ENCODE measurements at regions not wholly inside any gene's neighbourhood (a gene's known extent, or its start where the extent isn't known, plus 50 kb on each side); places are given as distances from the start of the nearest gene placed in this dataset.
A peak's percentile ranks its signal among the peaks of the same experiment; 100 is the strongest.

DNA sequence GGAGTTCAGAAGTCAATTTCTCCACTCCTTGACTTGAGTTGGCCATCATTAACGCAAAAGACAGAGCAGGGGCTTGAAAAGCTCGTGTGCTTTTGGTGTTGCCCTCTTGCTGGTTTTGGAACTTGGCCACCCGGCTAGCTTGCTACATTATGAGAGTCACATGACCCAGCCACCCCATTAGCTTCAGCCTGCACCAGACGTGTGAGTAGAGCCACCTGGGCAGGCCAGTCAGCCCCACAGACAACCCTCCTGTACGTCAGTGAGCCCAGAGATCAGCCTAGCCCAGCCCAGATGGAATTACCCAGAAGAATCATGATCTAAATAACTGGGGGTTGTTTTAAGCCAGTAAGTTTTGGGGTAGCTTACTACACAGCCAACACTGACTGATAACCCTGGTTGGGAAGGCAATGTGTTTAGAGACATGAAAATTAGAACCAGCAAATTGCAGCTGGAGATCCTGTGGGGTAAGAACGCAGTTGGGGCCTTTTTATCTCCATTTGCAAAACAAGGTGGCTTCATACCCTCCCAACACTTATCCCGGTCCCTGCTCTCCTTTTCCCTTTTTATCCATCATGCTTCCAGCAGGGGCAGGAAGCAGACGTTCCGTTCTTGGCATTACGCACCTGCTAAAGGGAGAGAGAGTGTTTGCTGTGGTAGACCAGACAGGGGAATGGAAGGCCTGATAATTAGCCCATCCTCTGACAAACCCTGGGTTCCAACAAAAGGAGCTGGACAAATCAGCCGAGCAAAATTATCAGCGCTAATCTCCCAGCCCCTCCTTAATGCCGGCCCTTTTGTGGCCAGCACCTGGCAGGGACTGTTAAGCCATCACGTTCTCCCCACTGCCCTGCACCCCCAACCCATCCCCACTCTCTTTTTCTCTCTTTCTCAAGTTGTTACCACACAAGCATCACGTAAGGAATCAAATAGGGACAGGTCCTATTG, 548.7 kb upstream of the CADM1 start:
- H2AFZ ChIP-seq (ENCODE audit: low read length): no peak overlapping the region
- H3K9me3 ChIP-seq (replicated peaks in 1 of 2; ENCODE audit: control insufficient read depth in 2 of 2, insufficient read depth in 1 of 2, low read depth in 1 of 2, low read length in 2 of 2): no peaks in the 10 kb centered on the region
- no peak overlapping the region for H3K4ac ChIP-seq (ENCODE audit: low read length)
- no peak overlapping the region for H4K8ac ChIP-seq (ENCODE audit: low read depth, low read length)
- no peak overlapping the region for H3K23ac ChIP-seq (ENCODE audit: low read depth, low read length, poor library complexity)
- no peak overlapping the region for H3K4me3 ChIP-seq (ENCODE audit: low read length in 2 of 2)
- H3K18ac ChIP-seq (ENCODE audit: low read length): peak overlapping the region; percentile 54
- H2BK15ac ChIP-seq (ENCODE audit: low read length): no peak overlapping the region
- no peak overlapping the region for H3K4me2 ChIP-seq (ENCODE audit: insufficient read depth, low read length, poor library complexity, severe bottlenecking)
- H3K27me3 ChIP-seq (ENCODE audit: control insufficient read depth in 3 of 3, insufficient read depth in 3 of 3, low read depth in 1 of 3, low read length in 3 of 3): peaks cover 0 to 54% (median 0%) of the 10 kb centered on the region in 3 experiments
- H3K9ac ChIP-seq (ENCODE audit: low read depth, low read length, poor library complexity): no peak overlapping the region
- H2AK5ac ChIP-seq (ENCODE audit: low read depth, low read length): peak overlapping the region; percentile 12
- H4K91ac ChIP-seq (ENCODE audit: low read depth, low read length, poor library complexity): no peak overlapping the region
- H2BK5ac ChIP-seq (ENCODE audit: low read length): no peak overlapping the region
- H2BK120ac ChIP-seq (ENCODE audit: low read depth, low read length): no peak overlapping the region
- WGBS, 2 donors (ENCODE audit: extremely low coverage in 2 of 2, insufficient read length in 2 of 2, insufficient replicate concordance in 1 of 2): no CpG with 5 or more reads among the region's 15 CpGs
- H3K79me1 ChIP-seq (ENCODE audit: low read depth, low read length): no peaks in the 10 kb centered on the region
- H3K36me3 ChIP-seq (replicated peaks in 1 of 2; ENCODE audit: control insufficient read depth in 2 of 2, insufficient read depth in 2 of 2, low read length in 2 of 2): no peaks in the 10 kb centered on the region
- H3K14ac ChIP-seq (ENCODE audit: low read length): no peak overlapping the region
- no peak overlapping the region for H2BK12ac ChIP-seq (ENCODE audit: low read length)
- peaks cover 10 to 16% of the 10 kb centered on the region in 2 donors for H3K4me1 ChIP-seq (ENCODE audit: control insufficient read depth in 2 of 2, insufficient read depth in 1 of 2, low read depth in 1 of 2, low read length in 2 of 2)
- H3K27ac ChIP-seq (replicated peaks; ENCODE audit: low read length): peak overlapping the region; percentile 57
- DNase-seq (ENCODE audit: low spot score): peak; percentile 41

DNA sequence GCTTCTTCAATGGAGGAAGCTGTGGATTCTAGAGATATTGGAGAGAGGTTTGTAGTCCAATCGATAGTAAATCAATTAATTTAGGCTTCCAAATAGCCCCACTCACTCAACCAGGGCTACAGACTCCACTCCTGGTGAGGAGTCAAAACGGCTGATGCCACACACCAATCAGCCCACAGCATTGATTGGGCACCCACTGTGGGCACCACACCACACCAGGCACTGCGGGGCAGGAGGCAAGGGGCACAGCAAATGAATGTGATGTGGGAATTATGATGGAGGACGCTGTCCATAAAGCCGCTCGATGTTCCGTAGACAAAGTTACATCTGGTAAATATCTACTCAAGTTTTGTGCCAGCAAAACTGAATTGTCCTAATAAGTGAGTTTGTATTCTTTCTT, 547.3 kb upstream of the CADM1 start:
- Histone ChIP-seq H2AK5ac (ENCODE audit: low read depth, low read length) (no peak overlapping the region), H2BK12ac (ENCODE audit: low read length) (no peak overlapping the region), H3K36me3 (replicated peaks in 1 of 2; ENCODE audit: control insufficient read depth in 2 of 2, insufficient read depth in 2 of 2, low read length in 2 of 2) (no peaks in the 10 kb centered on the region), H4K91ac (ENCODE audit: low read depth, low read length, poor library complexity) (peak overlapping the region; percentile 41), H3K27ac (replicated peaks; ENCODE audit: low read length) (no peak overlapping the region), H4K8ac (ENCODE audit: low read depth, low read length) (no peak overlapping the region), H2BK5ac (ENCODE audit: low read length) (no peak overlapping the region), H3K9ac (ENCODE audit: low read depth, low read length, poor library complexity) (no peak overlapping the region), H2AFZ (ENCODE audit: low read length) (no peak overlapping the region), H3K23ac (ENCODE audit: low read depth, low read length, poor library complexity) (no peak overlapping the region), H3K4ac (ENCODE audit: low read length) (no peak overlapping the region), H3K4me3 (ENCODE audit: low read length in 2 of 2) (no peak overlapping the region), H3K9me3 (replicated peaks in 1 of 2; ENCODE audit: control insufficient read depth in 2 of 2, insufficient read depth in 1 of 2, low read depth in 1 of 2, low read length in 2 of 2) (no peaks in the 10 kb centered on the region), H3K14ac (ENCODE audit: low read length) (no peak overlapping the region), H3K18ac (ENCODE audit: low read length) (peak overlapping the region; percentile 81), H2BK15ac (ENCODE audit: low read length) (no peak overlapping the region), H2BK120ac (ENCODE audit: low read depth, low read length) (no peak overlapping the region), H3K27me3 (ENCODE audit: control insufficient read depth in 3 of 3, insufficient read depth in 3 of 3, low read depth in 1 of 3, low read length in 3 of 3) (peaks cover 0 to 54% (median 0%) of the 10 kb centered on the region in 3 experiments), H3K4me2 (ENCODE audit: insufficient read depth, low read length, poor library complexity, severe bottlenecking) (no peak overlapping the region), H3K79me1 (ENCODE audit: low read depth, low read length) (no peaks in the 10 kb centered on the region), H3K4me1 (ENCODE audit: control insufficient read depth in 2 of 2, insufficient read depth in 1 of 2, low read depth in 1 of 2, low read length in 2 of 2) (peaks cover 10 to 16% of the 10 kb centered on the region in 2 donors)
- DNase-seq (ENCODE audit: low spot score): no peak
- no CpG with 5 or more reads among the region's 7 CpGs for whole genome bisulfite sequencing, 2 donors (ENCODE audit: extremely low coverage in 2 of 2, insufficient read length in 2 of 2, insufficient replicate concordance in 1 of 2)

GRCh38 chr11:116049383-116049782, 545.2 kb upstream of the CADM1 start:
- Histone ChIP-seq H3K4me1 (ENCODE audit: control insufficient read depth in 2 of 2, insufficient read depth in 1 of 2, low read depth in 1 of 2, low read length in 2 of 2) (peaks cover 14 to 22% of the 10 kb centered on the region in 2 donors), H3K9me3 (replicated peaks in 1 of 2; ENCODE audit: control insufficient read depth in 2 of 2, insufficient read depth in 1 of 2, low read depth in 1 of 2, low read length in 2 of 2) (no peaks in the 10 kb centered on the region), H2BK15ac (ENCODE audit: low read length) (no peak overlapping the region), H2AFZ (ENCODE audit: low read length) (no peak overlapping the region), H3K18ac (ENCODE audit: low read length) (no peak overlapping the region), H3K36me3 (replicated peaks in 1 of 2; ENCODE audit: control insufficient read depth in 2 of 2, insufficient read depth in 2 of 2, low read length in 2 of 2) (no peaks in the 10 kb centered on the region), H3K9ac (ENCODE audit: low read depth, low read length, poor library complexity) (no peak overlapping the region), H3K4ac (ENCODE audit: low read length) (no peak overlapping the region), H2BK120ac (ENCODE audit: low read depth, low read length) (no peak overlapping the region), H3K27me3 (ENCODE audit: control insufficient read depth in 3 of 3, insufficient read depth in 3 of 3, low read depth in 1 of 3, low read length in 3 of 3) (peaks cover 0 to 52% (median 0%) of the 10 kb centered on the region in 3 experiments), H3K23ac (ENCODE audit: low read depth, low read length, poor library complexity) (no peak overlapping the region), H3K27ac (replicated peaks; ENCODE audit: low read length) (no peak overlapping the region), H3K4me3 (ENCODE audit: low read length in 2 of 2) (no peak overlapping the region), H4K8ac (ENCODE audit: low read depth, low read length) (no peak overlapping the region), H2BK5ac (ENCODE audit: low read length) (no peak overlapping the region), H3K14ac (ENCODE audit: low read length) (no peak overlapping the region), H3K79me1 (ENCODE audit: low read depth, low read length) (no peaks in the 10 kb centered on the region), H2AK5ac (ENCODE audit: low read depth, low read length) (no peak overlapping the region), H4K91ac (ENCODE audit: low read depth, low read length, poor library complexity) (no peak overlapping the region), H2BK12ac (ENCODE audit: low read length) (no peak overlapping the region), H3K4me2 (ENCODE audit: insufficient read depth, low read length, poor library complexity, severe bottlenecking) (no peak overlapping the region)
- DNase-seq (ENCODE audit: low spot score): no peak
- WGBS, 2 donors (ENCODE audit: extremely low coverage in 2 of 2, insufficient read length in 2 of 2, insufficient replicate concordance in 1 of 2): no CpG with 5 or more reads among the region's 1 CpG

GRCh38 chr11:116046127-116046526, 541.9 kb upstream of the CADM1 start:
- H2BK15ac ChIP-seq (ENCODE audit: low read length): no peak overlapping the region
- no peak overlapping the region for H2BK120ac ChIP-seq (ENCODE audit: low read depth, low read length)
- H4K8ac ChIP-seq (ENCODE audit: low read depth, low read length): no peak overlapping the region
- no peak for DNase-seq (ENCODE audit: low spot score)
- no peak overlapping the region for H3K4me3 ChIP-seq (ENCODE audit: low read length in 2 of 2)
- H3K9me3 ChIP-seq (replicated peaks in 1 of 2; ENCODE audit: control insufficient read depth in 2 of 2, insufficient read depth in 1 of 2, low read depth in 1 of 2, low read length in 2 of 2): no peaks in the 10 kb centered on the region
- H3K79me1 ChIP-seq (ENCODE audit: low read depth, low read length): no peaks in the 10 kb centered on the region
- no peak overlapping the region for H3K4me2 ChIP-seq (ENCODE audit: insufficient read depth, low read length, poor library complexity, severe bottlenecking)
- H3K36me3 ChIP-seq (replicated peaks in 1 of 2; ENCODE audit: control insufficient read depth in 2 of 2, insufficient read depth in 2 of 2, low read length in 2 of 2): no peaks in the 10 kb centered on the region
- H3K4me1 ChIP-seq (ENCODE audit: control insufficient read depth in 2 of 2, insufficient read depth in 1 of 2, low read depth in 1 of 2, low read length in 2 of 2): peaks cover 8 to 12% of the 10 kb centered on the region in 2 donors
- H3K9ac ChIP-seq (ENCODE audit: low read depth, low read length, poor library complexity): no peak overlapping the region
- no peak overlapping the region for H2AK5ac ChIP-seq (ENCODE audit: low read depth, low read length)
- H2AFZ ChIP-seq (ENCODE audit: low read length): no peak overlapping the region
- no peak overlapping the region for H3K4ac ChIP-seq (ENCODE audit: low read length)
- no peak overlapping the region for H3K27ac ChIP-seq (replicated peaks; ENCODE audit: low read length)
- WGBS, 2 donors (ENCODE audit: extremely low coverage in 2 of 2, insufficient read length in 2 of 2, insufficient replicate concordance in 1 of 2): no CpG with 5 or more reads among the region's 6 CpGs
- no peak overlapping the region for H2BK5ac ChIP-seq (ENCODE audit: low read length)
- H2BK12ac ChIP-seq (ENCODE audit: low read length): no peak overlapping the region
- peaks cover 0 to 30% (median 0%) of the 10 kb centered on the region in 3 experiments for H3K27me3 ChIP-seq (ENCODE audit: control insufficient read depth in 3 of 3, insufficient read depth in 3 of 3, low read depth in 1 of 3, low read length in 3 of 3)
- H4K91ac ChIP-seq (ENCODE audit: low read depth, low read length, poor library complexity): no peak overlapping the region
- H3K14ac ChIP-seq (ENCODE audit: low read length): no peak overlapping the region
- H3K18ac ChIP-seq (ENCODE audit: low read length): no peak overlapping the region
- no peak overlapping the region for H3K23ac ChIP-seq (ENCODE audit: low read depth, low read length, poor library complexity)

All from neuronal stem cell (in vitro differentiated cells).